Thoracic aorta (tissue), 2 donors: ENCODE measurements at regions not wholly inside any gene's neighbourhood (a gene's known extent, or its start where the extent isn't known, plus 50 kb on each side); places are given as distances from the start of the nearest gene placed in this dataset.

ENCODE experiments used
- ATAC-seq: fragments of 150-250 bp; one replicate; pipeline ENCODE4 v1.8.0; 2017; ENCODE audit warnings: low read depth; ENCODE audit not compliant: insufficient number of reproducible peaks, low FRiP score
- DNase-seq: peaks from one replicate; pipeline ENCODE4 v3.0.0-alpha.2; 2020; ENCODE audit warnings: low spot score
- H3K27ac ChIP-seq, 2 donors: fragments of 200-600 bp; sonication (generic); 1 replicate in 1 of 2; 2 replicates in 1 of 2; pipeline ENCODE4 v1.5.1; 2016; ENCODE audit warnings: mild to moderate bottlenecking in 2 of 2, moderate library complexity in 2 of 2
- H3K27me3 ChIP-seq: fragments of 200-600 bp; sonication (generic); replicated peaks from 2 replicates; pipeline ENCODE4 v1.6.0; 2016; ENCODE audit warnings: mild to moderate bottlenecking; ENCODE audit not compliant: insufficient read depth
- H3K36me3 ChIP-seq: fragments of 200-600 bp; sonication (generic); one replicate; pipeline ENCODE4 v1.5.1; 2016
- H3K4me1 ChIP-seq, 2 donors: fragments of 200-600 bp; sonication (generic); 1 replicate in 1 of 2; 2 replicates in 1 of 2; pipeline versions ENCODE4 v1.5.1 to v1.6.0; 2016; ENCODE audit warnings: low read depth in 2 of 2, mild to moderate bottlenecking in 1 of 2; ENCODE audit not compliant: control insufficient read depth in 1 of 2
- H3K4me3 ChIP-seq: fragments of 200-600 bp; sonication (generic); 2 replicates; pipeline ENCODE4 v1.5.1; 2016; ENCODE audit warnings: mild to moderate bottlenecking
- H3K9me3 ChIP-seq: fragments of 200-600 bp; sonication (generic); 2 replicates; pipeline ENCODE4 v1.5.1; 2016
- CTCF ChIP-seq: fragments of 200-600 bp; sonication (generic); IDR thresholded peaks from one replicate; pipeline ENCODE4 v1.5.1; 2019; ENCODE audit warnings: antibody characterized with exemption

DNA sequence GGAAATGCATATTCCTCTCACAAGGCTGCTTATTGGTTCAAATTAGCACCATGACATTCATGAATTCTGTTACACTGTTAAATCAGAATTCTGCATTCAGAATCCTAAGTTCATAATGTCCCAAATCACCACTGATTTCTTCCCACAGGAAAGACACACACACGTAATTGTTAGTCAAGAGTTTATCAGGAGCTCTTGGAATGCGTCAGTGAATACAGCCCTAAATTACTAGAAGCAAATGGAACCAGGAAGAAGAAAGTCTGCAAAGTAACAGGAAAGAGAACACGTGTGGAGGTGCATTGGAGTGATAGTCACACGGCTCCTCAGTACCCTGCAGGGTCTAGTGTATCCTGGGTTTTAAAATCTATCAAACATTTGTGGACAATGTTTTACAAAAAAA lies 110.2 kb downstream of the ANXA2R start:
- DNase-seq: no peak
- H3K36me3 ChIP-seq: no peaks in the 10 kb centered on the region
- no peak for ATAC-seq
- H3K9me3 ChIP-seq: peaks cover 4% of the 10 kb centered on the region
- no peaks in the 10 kb centered on the region for H3K4me1 ChIP-seq
- TF ChIP-seq CTCF: no peak
- H3K4me3 ChIP-seq: no peak overlapping the region
- no peak overlapping the region for H3K27ac ChIP-seq
- no peaks in the 10 kb centered on the region for H3K27me3 ChIP-seq

DNA sequence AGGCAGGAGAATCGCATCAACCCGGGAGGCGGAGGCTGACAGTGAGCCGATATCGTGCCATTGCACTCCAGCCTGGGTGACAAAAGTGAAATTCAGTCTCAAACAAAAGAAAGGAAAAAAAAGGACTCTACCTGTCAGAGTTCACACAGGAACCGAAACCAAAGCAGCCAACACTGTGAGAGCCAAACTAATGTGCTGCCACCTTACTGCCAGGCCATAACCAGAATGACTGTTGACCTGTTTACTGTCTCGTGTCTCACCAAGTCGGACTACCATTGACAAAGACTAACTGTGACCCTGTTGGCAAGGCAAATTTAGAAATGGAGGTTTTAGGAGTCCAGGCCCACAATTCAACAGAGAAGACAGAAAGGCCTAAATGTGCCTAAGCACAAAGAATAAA lies 112.4 kb downstream of the ANXA2R start:
- no peaks in the 10 kb centered on the region for H3K36me3 ChIP-seq
- no peak for ATAC-seq
- no peaks in the 10 kb centered on the region for H3K4me1 ChIP-seq
- no peaks in the 10 kb centered on the region for H3K27me3 ChIP-seq
- no peak for DNase-seq
- H3K4me3 ChIP-seq: no peak overlapping the region
- TF ChIP-seq CTCF: no peak
- peaks cover 4% of the 10 kb centered on the region for H3K9me3 ChIP-seq
- H3K27ac ChIP-seq: no peak overlapping the region

GRCh38 chr5:42924686-42925085 lies 113.0 kb upstream of the SELENOP start:
- Histone ChIP-seq H3K27ac (no peak overlapping the region), H3K27me3 (no peaks in the 10 kb centered on the region), H3K4me1 (no peaks in the 10 kb centered on the region), H3K4me3 (no peak overlapping the region), H3K36me3 (no peaks in the 10 kb centered on the region), H3K9me3 (no peaks in the 10 kb centered on the region)
- TF ChIP-seq CTCF: no peak
- DNase-seq (no peak), ATAC-seq (no peak)

DNA sequence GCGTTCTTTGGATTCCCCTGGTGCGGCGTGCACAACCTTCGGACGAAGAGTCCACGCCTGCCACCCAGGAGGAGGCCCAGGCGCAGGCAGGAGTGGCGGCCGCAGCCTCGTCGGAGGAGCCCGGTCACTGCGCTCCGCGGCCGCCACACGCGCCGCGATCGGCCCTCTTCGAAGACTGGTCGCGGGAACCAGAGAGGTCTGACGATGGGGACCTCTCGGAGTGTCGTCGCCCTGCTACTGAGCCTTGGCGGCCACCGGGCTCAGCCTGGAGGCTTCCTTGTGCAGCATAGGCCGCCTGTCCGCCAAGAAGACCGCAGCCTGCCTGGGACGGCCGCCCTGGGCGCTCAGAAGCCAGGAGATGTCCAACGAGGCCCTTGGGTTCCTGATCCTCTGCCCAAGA lies 112.5 kb upstream of the SELENOP start:
- Histone ChIP-seq H3K36me3 (no peaks in the 10 kb centered on the region), H3K9me3 (no peaks in the 10 kb centered on the region), H3K27me3 (no peaks in the 10 kb centered on the region), H3K27ac (no peak overlapping the region), H3K4me1 (no peaks in the 10 kb centered on the region), H3K4me3 (no peak overlapping the region)
- TF ChIP-seq CTCF: no peak
- no peak for DNase-seq
- ATAC-seq: no peak

GRCh38 chr5:42923710-42924109 lies 112.0 kb upstream of the SELENOP start:
- H3K27me3 ChIP-seq: no peaks in the 10 kb centered on the region
- ATAC-seq: no peak
- H3K4me3 ChIP-seq: no peak overlapping the region
- no peak overlapping the region for H3K27ac ChIP-seq
- no peaks in the 10 kb centered on the region for H3K9me3 ChIP-seq
- no peak for TF ChIP-seq CTCF
- DNase-seq: no peak
- no peaks in the 10 kb centered on the region for H3K36me3 ChIP-seq
- no peaks in the 10 kb centered on the region for H3K4me1 ChIP-seq
